ENCODE measurements at regions not wholly inside any gene's neighbourhood (a gene's known extent, or its start where the extent isn't known, plus 50 kb on each side); places are given as distances from the start of the nearest gene placed in this dataset.

GRCh38 chr11:121933294-121933693 is 182.7 kb downstream of the BLID start:
- Histone ChIP-seq H3K27me3 (ENCODE audit: insufficient read depth, low read depth, low read length) (no peaks in the 10 kb centered on the region), H3K36me3 (ENCODE audit: insufficient read depth, low read length) (no peaks in the 10 kb centered on the region), H3K9ac (ENCODE audit: low read length) (no peak overlapping the region), H3K9me3 (ENCODE audit: low read length) (no peaks in the 10 kb centered on the region), H2AFZ (ENCODE audit: low read depth, low read length) (no peak overlapping the region), H4K20me1 (ENCODE audit: insufficient read depth) (no peaks in the 10 kb centered on the region), H3K9me2 (ENCODE audit: insufficient read depth, low read length) (no peaks in the 10 kb centered on the region), H3K4me3 (ENCODE audit: low read length) (no peak overlapping the region), H3K79me2 (replicated peaks; ENCODE audit: insufficient read depth, low read length) (no peaks in the 10 kb centered on the region), H3K4me2 (ENCODE audit: low read length) (no peak overlapping the region), H3F3A (ENCODE audit: insufficient read depth, low read length, poor library complexity, severe bottlenecking) (peaks cover 3% of the 10 kb centered on the region), H3K27ac (ENCODE audit: low read length) (no peak overlapping the region)
- no peak for TF ChIP-seq MXI1 (conservative IDR thresholded peaks at IDR 0.05; ENCODE audit: poor library complexity, severe bottlenecking)
- no peak for TF ChIP-seq RAD21 (conservative IDR thresholded peaks at IDR 0.05)
- TF ChIP-seq TAF1 (IDR thresholded peaks at IDR 0.05; ENCODE audit: low read depth), result no peak
- no peak for TF ChIP-seq POLR2AphosphoS5 (IDR thresholded peaks at IDR 0.05)
- no peak for TF ChIP-seq REST (IDR thresholded peaks at IDR 0.05; ENCODE audit: borderline replicate concordance)
- TF ChIP-seq EZH2 (IDR thresholded peaks at IDR 0.05; ENCODE audit: borderline replicate concordance, insufficient read depth, low read length, poor library complexity, severe bottlenecking), result no peak
- TF ChIP-seq CTCF (IDR thresholded peaks at IDR 0.05; ENCODE audit: poor library complexity, severe bottlenecking), result no peak
- no peak for TF ChIP-seq EP300 (conservative IDR thresholded peaks at IDR 0.05; ENCODE audit: poor library complexity, severe bottlenecking)
- TF ChIP-seq SMC3 (conservative IDR thresholded peaks at IDR 0.05; ENCODE audit: poor library complexity), result no peak

GRCh38 chr11:121932646-121933185 is 183.3 kb downstream of the BLID start:
- TF ChIP-seq REST (IDR thresholded peaks at IDR 0.05; ENCODE audit: borderline replicate concordance), result no peak
- no peak for TF ChIP-seq CTCF (IDR thresholded peaks at IDR 0.05; ENCODE audit: poor library complexity, severe bottlenecking)
- no peak for TF ChIP-seq EP300 (conservative IDR thresholded peaks at IDR 0.05; ENCODE audit: poor library complexity, severe bottlenecking)
- no peak for TF ChIP-seq SMC3 (conservative IDR thresholded peaks at IDR 0.05; ENCODE audit: poor library complexity)
- H2AFZ ChIP-seq (ENCODE audit: low read depth, low read length), result no peak overlapping the region

More at GRCh38 chr11:121932646-121933185, 183.3 kb downstream of the BLID start:
- no peak overlapping the region for H3K9ac ChIP-seq (ENCODE audit: low read length)
- no peaks in the 10 kb centered on the region for H3K9me2 ChIP-seq (ENCODE audit: insufficient read depth, low read length)
- H3K36me3 ChIP-seq (ENCODE audit: insufficient read depth, low read length), result no peaks in the 10 kb centered on the region
- peaks cover 3% of the 10 kb centered on the region for H3F3A ChIP-seq (ENCODE audit: insufficient read depth, low read length, poor library complexity, severe bottlenecking)
- no peaks in the 10 kb centered on the region for H4K20me1 ChIP-seq (ENCODE audit: insufficient read depth)
- no peak overlapping the region for H3K4me2 ChIP-seq (ENCODE audit: low read length)
- H3K9me3 ChIP-seq (ENCODE audit: low read length), result no peaks in the 10 kb centered on the region
- no peaks in the 10 kb centered on the region for H3K27me3 ChIP-seq (ENCODE audit: insufficient read depth, low read depth, low read length)
- H3K27ac ChIP-seq (ENCODE audit: low read length), result no peak overlapping the region
- H3K79me2 ChIP-seq (replicated peaks; ENCODE audit: insufficient read depth, low read length), result no peaks in the 10 kb centered on the region
- H3K4me3 ChIP-seq (ENCODE audit: low read length), result no peak overlapping the region

All from neural cell (in vitro differentiated cells).